ENCODE measurements at regions not wholly inside any gene's neighbourhood (a gene's known extent, or its start where the extent isn't known, plus 50 kb on each side); places are given as distances from the start of the nearest gene placed in this dataset.

DNA sequence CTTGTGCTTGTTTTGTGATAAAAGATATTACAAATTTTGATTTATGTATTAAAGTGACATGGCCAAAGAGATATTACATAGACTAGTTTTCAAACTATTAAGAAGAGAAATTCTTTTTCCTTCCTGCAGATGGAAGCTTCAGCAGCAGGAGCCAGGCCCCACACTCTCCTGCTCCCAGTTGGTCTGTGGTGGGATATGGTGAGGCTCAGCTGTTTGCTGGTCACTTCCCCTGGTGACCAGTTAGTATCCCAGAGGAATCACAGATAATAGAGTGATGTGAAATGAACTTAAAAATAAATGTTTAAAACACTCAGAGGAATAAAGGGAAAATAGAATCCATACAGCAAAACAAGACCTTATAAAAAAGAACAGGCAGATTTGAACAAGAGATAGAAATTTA, 154.7 kb downstream of the KTN1 start:
- Histone ChIP-seq H3K4me1 (ENCODE audit: insufficient read depth, poor library complexity, severe bottlenecking) (peaks cover 3% of the 10 kb centered on the region), H3K36me3 (ENCODE audit: low read depth) (no peaks in the 10 kb centered on the region), H3K27ac (ENCODE audit: poor library complexity, severe bottlenecking) (no peak overlapping the region), H3K4me3 (ENCODE audit: severe bottlenecking) (no peak overlapping the region), H3K27me3 (ENCODE audit: insufficient read depth, poor library complexity, severe bottlenecking) (no peaks in the 10 kb centered on the region), H3K9me3 (ENCODE audit: severe bottlenecking) (no peaks in the 10 kb centered on the region)
- DNase-seq (ENCODE audit: low spot score) (no peak), ATAC-seq (ENCODE audit: low read depth) (no peak)
- TF ChIP-seq, protein P1, sequence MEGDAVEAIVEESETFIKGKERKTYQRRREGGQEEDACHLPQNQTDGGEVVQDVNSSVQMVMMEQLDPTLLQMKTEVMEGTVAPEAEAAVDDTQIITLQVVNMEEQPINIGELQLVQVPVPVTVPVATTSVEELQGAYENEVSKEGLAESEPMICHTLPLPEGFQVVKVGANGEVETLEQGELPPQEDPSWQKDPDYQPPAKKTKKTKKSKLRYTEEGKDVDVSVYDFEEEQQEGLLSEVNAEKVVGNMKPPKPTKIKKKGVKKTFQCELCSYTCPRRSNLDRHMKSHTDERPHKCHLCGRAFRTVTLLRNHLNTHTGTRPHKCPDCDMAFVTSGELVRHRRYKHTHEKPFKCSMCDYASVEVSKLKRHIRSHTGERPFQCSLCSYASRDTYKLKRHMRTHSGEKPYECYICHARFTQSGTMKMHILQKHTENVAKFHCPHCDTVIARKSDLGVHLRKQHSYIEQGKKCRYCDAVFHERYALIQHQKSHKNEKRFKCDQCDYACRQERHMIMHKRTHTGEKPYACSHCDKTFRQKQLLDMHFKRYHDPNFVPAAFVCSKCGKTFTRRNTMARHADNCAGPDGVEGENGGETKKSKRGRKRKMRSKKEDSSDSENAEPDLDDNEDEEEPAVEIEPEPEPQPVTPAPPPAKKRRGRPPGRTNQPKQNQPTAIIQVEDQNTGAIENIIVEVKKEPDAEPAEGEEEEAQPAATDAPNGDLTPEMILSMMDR (IDR thresholded peaks at IDR 0.05; ENCODE audit: poor library complexity, severe bottlenecking) = no peak

DNA sequence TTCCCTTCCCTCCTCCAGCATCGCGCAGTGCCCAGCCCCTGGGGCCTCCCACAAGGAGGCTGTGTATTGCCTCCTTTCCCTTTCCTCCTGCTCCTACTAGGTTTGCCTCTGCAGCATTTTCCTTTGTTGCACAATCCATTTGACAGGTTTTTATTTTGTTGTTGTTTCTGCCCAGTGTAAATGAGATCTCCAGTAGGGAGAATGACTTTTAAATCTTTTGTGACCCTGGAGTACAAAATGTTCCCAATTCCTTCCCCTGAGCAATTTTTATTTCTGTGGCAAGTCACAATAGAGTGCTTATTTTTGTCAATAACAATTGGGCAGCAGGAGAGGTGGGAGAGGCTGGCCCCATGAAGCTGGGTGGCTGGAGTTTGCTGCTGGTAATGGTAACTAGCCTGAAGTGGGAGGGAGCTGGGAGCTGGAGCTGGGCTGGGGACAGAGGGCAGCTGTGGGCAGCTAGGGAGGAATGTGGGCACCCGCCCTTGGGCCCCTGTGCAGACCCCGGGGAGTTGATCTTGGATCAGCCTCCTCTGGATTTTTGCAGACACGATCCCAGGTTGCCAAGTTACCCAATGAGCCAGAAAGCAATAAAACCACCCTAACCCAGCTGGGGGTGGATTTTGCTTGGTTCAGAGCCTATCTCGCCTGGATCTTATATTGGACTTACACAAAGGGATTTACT, 160.1 kb downstream of the KTN1 start:
- ATAC-seq (ENCODE audit: low read depth) (no peak), DNase-seq (ENCODE audit: low spot score) (no peak)
- Histone ChIP-seq H3K27me3 (ENCODE audit: insufficient read depth, poor library complexity, severe bottlenecking) (no peaks in the 10 kb centered on the region), H3K36me3 (ENCODE audit: low read depth) (no peaks in the 10 kb centered on the region), H3K4me3 (ENCODE audit: severe bottlenecking) (no peak overlapping the region), H3K9me3 (ENCODE audit: severe bottlenecking) (no peaks in the 10 kb centered on the region), H3K4me1 (ENCODE audit: insufficient read depth, poor library complexity, severe bottlenecking) (no peaks in the 10 kb centered on the region), H3K27ac (ENCODE audit: poor library complexity, severe bottlenecking) (no peak overlapping the region)
- TF ChIP-seq, protein P1 (IDR thresholded peaks at IDR 0.05; ENCODE audit: poor library complexity, severe bottlenecking) = no peak

DNA sequence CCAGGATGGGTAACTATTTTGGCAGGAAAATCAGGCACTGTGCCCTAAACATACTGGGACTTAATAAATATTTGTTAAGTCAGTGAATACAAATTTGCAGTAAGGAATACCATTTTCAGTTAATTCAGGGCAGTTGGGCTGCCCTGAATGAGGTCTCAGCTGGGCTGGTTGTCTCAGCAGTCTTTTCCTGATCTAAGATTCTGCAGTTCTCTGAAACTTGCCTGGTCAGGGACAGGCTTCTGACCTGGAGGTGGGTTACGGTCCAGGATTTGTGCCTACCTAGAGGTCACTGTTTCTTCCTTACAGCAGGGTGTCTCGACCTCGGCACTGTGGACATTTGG, 160.6 kb downstream of the KTN1 start:
- DNase-seq (ENCODE audit: low spot score) = no peak
- Histone ChIP-seq H3K9me3 (ENCODE audit: severe bottlenecking) (no peaks in the 10 kb centered on the region), H3K4me3 (ENCODE audit: severe bottlenecking) (no peak overlapping the region), H3K36me3 (ENCODE audit: low read depth) (no peaks in the 10 kb centered on the region), H3K27ac (ENCODE audit: poor library complexity, severe bottlenecking) (no peak overlapping the region), H3K4me1 (ENCODE audit: insufficient read depth, poor library complexity, severe bottlenecking) (no peaks in the 10 kb centered on the region), H3K27me3 (ENCODE audit: insufficient read depth, poor library complexity, severe bottlenecking) (no peaks in the 10 kb centered on the region)
- TF ChIP-seq, protein P1 (IDR thresholded peaks at IDR 0.05; ENCODE audit: poor library complexity, severe bottlenecking) = no peak
- no peak for ATAC-seq (ENCODE audit: low read depth)

DNA sequence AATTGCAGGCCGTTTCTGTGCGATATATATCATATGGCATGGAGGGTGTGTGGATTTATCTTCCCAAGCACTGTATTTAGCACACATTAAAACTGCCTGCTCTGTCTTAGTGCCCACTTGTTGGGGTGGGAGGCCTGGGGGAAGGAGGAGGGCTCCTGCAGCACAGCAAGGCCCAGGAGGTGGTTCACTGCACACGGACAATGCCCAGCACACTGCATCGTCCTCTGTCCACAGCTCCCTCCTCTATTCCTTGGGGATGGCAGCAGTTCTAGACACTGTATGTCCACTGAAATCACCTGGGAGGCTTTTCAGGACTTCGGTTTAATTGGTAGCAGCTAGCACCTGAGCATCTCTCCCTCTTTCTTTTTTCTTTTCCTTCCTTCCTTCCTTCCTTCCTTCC, 161.2 kb downstream of the KTN1 start:
- H3K36me3 ChIP-seq (ENCODE audit: low read depth) = no peaks in the 10 kb centered on the region
- TF ChIP-seq, protein P1 (IDR thresholded peaks at IDR 0.05; ENCODE audit: poor library complexity, severe bottlenecking) = no peak
- ATAC-seq (ENCODE audit: low read depth) (no peak), DNase-seq (ENCODE audit: low spot score) (no peak)
- H3K9me3 ChIP-seq (ENCODE audit: severe bottlenecking) = no peaks in the 10 kb centered on the region
- H3K27me3 ChIP-seq (ENCODE audit: insufficient read depth, poor library complexity, severe bottlenecking) = no peaks in the 10 kb centered on the region
- no peak overlapping the region for H3K27ac ChIP-seq (ENCODE audit: poor library complexity, severe bottlenecking)
- no peak overlapping the region for H3K4me3 ChIP-seq (ENCODE audit: severe bottlenecking)
- no peaks in the 10 kb centered on the region for H3K4me1 ChIP-seq (ENCODE audit: insufficient read depth, poor library complexity, severe bottlenecking)

DNA sequence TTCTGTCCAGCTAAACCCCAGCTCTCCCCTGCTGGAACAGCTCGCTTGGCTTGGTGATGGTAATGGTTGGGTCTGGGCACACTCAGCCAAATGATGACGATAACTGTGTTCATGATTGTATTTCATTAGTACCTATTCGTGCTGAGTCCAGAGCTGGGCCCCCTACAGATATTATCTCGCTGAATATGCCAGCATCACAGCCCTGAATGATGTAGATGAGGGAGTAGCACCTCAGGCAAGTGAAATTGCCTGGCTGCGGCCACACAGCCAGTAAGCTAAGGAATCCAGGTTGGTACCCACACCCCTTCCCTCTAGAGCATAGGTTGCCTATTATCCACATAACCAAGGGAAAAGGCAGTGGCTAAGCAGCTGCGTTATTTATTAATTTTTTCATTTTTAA, 163.5 kb downstream of the KTN1 start:
- Histone ChIP-seq H3K27ac (ENCODE audit: poor library complexity, severe bottlenecking) (no peak overlapping the region), H3K27me3 (ENCODE audit: insufficient read depth, poor library complexity, severe bottlenecking) (no peaks in the 10 kb centered on the region), H3K4me3 (ENCODE audit: severe bottlenecking) (no peak overlapping the region), H3K9me3 (ENCODE audit: severe bottlenecking) (no peaks in the 10 kb centered on the region), H3K36me3 (ENCODE audit: low read depth) (no peaks in the 10 kb centered on the region), H3K4me1 (ENCODE audit: insufficient read depth, poor library complexity, severe bottlenecking) (peaks cover 2% of the 10 kb centered on the region)
- DNase-seq (ENCODE audit: low spot score) (no peak), ATAC-seq (ENCODE audit: low read depth) (no peak)
- TF ChIP-seq, protein P1 (IDR thresholded peaks at IDR 0.05; ENCODE audit: poor library complexity, severe bottlenecking) = no peak

Data from RWPE2 (cell line).